Stimulated activated CD4-positive, alpha-beta T cell treated with anti-CD3 and anti-CD28 coated beads, Interleukin-15, amount 100 ng/mL, for 1 hour (primary cell): ENCODE measurements at regions not wholly inside any gene's neighbourhood (a gene's known extent, or its start where the extent isn't known, plus 50 kb on each side); places are given as distances from the start of the nearest gene placed in this dataset.

Experiments
- DNase-seq, 2 donors: peaks; one replicate each; pipeline ENCODE4 v3.0.0-alpha.2; 2020; ENCODE audit warnings: low read depth in 1 of 2, low spot score in 1 of 2

DNA sequence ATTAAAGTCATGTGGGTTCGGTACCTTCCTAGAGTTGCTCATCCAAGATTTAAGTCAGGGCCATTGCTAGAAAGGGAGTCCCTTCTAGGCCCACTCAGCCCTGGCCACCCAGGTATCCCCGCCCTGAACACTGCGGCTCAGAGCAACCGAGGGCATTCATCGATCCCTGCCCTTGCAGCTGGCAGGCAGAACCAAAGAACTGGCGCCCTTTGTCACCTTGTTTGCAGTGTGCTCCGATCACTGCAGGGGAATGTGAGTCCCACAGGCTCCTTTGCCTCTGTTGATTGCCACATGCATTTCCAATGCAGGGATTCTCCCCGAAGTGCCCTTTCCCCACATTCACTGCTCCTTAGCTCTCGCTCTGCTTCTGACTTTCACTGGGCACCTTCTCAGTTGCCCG lies 108.5 kb downstream of the CMPK2 start:
- no peak for DNase-seq

GRCh38 chr2:6759689-6760088 lies 106.0 kb downstream of the CMPK2 start:
- no peak for DNase-seq

DNA sequence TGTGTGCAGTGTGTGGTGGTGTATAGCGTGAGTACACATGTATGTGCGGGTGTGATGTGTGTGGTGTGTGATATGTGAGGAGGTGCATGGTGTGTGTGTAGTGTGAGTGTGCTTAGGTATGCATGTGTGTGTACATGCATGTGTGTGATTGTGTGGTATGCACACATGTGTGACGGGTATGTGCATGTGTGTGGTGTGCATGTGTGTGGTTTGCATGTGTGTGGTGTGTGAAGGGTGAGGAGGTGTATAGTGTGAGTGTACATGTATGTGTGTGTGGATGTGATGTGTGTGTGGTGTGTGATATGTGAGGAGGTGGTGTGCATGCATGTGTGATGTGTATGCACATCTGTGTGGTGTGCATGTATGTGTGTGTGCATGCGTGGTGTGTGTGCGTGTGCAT lies 105.6 kb downstream of the CMPK2 start:
- DNase-seq: no peak

- no peak for DNase-seq
Measured at GRCh38 chr2:6764968-6765723, 100.6 kb downstream of the CMPK2 start.

GRCh38 chr2:6769346-6769745 lies 96.4 kb downstream of the CMPK2 start:
- no peak for DNase-seq

- no peak for DNase-seq
Measured at GRCh38 chr2:6770006-6770405, 95.7 kb downstream of the CMPK2 start.

GRCh38 chr2:6771634-6772611 lies 93.8 kb downstream of the CMPK2 start:
- DNase-seq: no peak

DNA sequence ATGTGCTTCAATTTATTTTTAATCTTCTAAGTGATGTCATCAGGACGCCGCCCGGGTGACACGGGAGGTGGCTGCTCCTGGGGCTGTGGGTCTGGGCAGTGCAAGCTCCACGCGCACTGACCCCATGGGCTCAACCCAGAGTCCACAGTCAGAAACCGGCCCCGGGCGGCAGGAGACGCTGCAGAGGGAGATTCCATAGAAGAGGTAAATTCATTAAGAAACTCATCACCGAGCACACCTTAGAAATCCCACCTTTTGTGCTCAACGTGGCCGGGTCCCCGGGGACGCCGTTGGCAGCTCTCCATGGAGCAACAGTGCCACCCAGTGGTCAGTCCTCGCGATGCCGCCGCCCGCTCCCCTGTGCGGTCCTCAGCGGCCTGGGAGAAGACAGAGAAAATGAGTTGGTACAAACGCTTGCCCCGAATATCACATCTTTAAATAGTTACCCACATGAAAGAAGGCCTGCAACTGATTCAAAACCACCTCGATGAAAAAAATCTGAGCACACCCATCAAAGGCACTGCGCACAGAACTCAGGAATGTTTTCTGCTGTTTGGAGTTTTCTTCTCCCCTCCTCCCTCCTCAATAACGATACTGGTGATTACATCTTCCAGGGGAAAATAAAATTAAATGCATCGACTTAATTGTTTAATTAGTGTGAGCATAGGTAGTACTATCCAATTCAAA lies 92.6 kb downstream of the CMPK2 start:
- peak; percentile 29 to 65 for DNase-seq

- DNase-seq: no peak
Measured at GRCh38 chr2:6773694-6774044, 92.0 kb downstream of the CMPK2 start.

GRCh38 chr2:6776125-6776524 lies 89.6 kb downstream of the CMPK2 start:
- no peak for DNase-seq

DNA sequence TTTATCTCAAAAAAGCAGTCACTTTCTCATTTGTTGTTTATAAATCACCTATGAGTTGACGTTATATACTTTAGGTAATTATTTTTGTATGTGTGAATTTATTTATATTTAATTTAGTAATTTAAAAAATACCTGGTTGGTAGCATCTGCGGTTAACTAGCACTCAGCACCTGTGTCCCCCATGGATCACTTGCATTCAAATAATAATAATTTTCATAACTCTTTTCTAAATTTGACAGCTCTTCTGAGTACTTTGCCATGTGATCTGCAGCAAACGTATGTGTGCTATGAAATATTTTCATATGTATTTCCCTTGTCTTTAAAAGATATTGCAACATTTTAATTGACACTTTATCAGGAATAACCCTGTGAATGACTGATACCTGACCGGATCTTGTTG lies 88.1 kb downstream of the CMPK2 start:
- DNase-seq: no peak

GRCh38 chr2:6780765-6781274 lies 84.9 kb downstream of the CMPK2 start:
- DNase-seq: no peak

DNA sequence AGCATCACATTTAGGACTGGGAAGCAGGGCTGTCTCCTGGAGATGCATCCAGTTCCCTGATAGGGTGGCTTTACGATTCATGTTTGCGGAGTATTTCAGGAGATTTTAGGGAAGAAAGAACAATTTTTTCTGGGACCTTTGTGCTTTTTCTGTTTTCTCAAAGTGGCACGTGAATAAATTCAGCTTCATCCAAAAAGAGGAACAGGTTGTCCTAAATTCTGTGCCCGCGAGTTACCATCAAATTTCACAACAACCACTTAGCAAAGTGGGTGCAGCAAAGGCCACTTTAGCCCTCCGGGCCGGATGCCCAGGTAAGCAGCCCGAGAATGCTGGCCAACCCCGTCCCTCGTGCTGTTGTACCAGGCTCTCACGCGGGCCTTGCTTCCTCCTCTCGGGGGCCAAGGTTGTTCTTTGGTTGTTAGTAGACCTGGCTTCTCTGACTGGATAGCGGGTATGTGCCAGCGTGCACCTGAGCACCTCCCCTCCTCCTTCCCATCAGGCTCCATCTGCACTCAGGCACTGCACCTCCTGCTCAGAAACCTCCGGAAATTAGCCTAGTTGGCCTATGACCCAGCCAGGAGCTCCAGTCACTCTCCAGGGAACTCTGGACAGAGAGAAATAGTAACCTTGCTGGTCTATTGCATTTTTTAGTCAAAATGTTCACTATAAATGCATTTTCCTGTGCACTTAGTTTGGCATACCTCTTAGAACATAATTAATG lies 83.0 kb downstream of the CMPK2 start:
- DNase-seq: no peak

GRCh38 chr2:6783238-6783614 lies 82.5 kb downstream of the CMPK2 start:
- no peak for DNase-seq

DNA sequence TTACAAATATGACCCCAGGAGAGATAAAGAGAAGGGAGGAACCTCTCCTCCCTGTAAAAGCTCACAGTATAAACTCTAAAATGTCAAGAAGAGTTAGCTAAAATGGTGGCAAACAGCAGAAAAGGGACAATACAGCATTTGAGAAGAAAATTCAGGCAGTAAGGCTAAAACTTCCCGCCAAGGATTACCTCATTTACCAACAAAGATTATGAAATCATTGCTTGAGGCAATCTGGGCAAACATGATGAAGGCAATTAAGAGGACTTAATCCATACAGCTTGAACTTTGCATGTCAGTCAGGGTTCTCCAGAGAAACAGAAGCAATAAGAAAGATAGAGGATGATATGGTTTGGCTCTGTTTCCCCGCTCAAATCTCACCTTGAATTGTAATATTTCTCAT lies 81.4 kb downstream of the CMPK2 start:
- no peak for DNase-seq

GRCh38 chr2:6785493-6785892 lies 80.2 kb downstream of the CMPK2 start:
- no peak for DNase-seq

- no peak for DNase-seq
Measured at GRCh38 chr2:6787376-6787775, 78.3 kb downstream of the CMPK2 start.

- no peak for DNase-seq
Measured at GRCh38 chr2:6788614-6789013, 77.1 kb downstream of the CMPK2 start.

DNA sequence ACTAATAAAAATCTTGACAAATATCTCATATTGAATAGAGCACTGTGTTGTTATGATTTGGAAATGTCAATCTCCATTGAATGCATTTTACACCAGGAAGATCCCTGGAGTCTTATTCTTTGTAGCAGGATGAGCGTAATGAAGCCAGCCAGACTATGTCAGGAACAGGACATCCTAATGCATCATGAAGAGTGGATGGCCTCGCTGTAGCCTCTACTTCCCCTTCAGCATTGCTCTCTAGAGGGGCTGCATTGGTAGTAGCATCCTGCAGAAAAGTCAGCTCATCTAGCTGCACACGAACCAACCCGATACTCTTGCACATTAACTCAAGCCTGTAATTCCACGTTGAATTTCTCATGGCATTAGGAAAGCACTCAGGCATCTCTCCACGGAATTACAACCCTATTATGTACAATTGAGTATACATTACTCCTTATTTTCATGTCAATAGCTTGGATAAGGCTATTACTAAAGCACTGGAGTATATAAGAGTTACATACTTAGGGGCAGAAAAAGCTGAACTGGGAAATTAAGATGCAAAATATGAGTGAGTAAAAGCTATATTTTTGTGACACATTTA lies 76.1 kb downstream of the CMPK2 start:
- DNase-seq: no peak

DNA sequence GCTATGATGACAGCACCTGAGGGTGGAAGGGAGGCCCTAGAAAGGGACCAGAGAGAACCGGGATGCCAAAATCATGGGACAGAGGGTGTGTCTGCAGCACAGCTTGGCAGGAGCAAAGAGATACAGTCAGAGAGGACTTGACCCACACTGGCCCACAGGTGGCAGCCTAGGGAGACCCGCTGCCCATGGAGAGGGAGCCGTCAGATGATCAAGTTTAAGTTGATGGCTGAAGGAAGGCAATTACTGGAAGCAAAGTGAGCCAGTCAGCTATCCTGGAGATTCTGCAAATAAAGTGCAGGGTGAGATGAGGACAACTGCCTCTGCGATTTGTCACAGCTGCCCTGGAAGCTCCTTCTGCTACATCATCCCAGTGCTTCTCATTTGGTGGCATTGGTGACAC lies 74.0 kb downstream of the CMPK2 start:
- DNase-seq: no peak

GRCh38 chr2:6792883-6793282 lies 72.8 kb downstream of the CMPK2 start:
- no peak for DNase-seq
